HEK293T (cell line): ENCODE measurements at regions not wholly inside any gene's neighbourhood (a gene's known extent, or its start where the extent isn't known, plus 50 kb on each side); places are given as distances from the start of the nearest gene placed in this dataset.

Experiments
- CTCF ChIA-PET: fragments of 350-600 bp; formaldehyde crosslinking; extraction: SDS; loops from one replicate; lab custom pipeline; 2021; ENCODE audit warnings: antibody characterized with exemption, inconsistent platforms; lab: Yijun Ruan, JAX
- POLR2A ChIA-PET: fragments of 350-600 bp; formaldehyde crosslinking; extraction: SDS; loops from one replicate; lab custom pipeline; 2020; ENCODE audit warnings: antibody characterized with exemption, inconsistent platforms; lab: Yijun Ruan, JAX
- DNase-seq: peaks from one replicate; pipeline ENCODE4 v3.0.0; 2012; ENCODE audit warnings: mixed read lengths; ENCODE audit errors: extremely low spot score
- ARNT ChIP-seq: fragments of 450-650 bp; IDR thresholded peaks from 2 replicates; pipeline ENCODE4 v1.6.1; 2017; ENCODE audit warnings: mild to moderate bottlenecking
- BHLHE40 ChIP-seq: fragments of 450-650 bp; IDR thresholded peaks from 2 replicates; pipeline ENCODE4 v1.6.1; 2016; ENCODE audit warnings: mild to moderate bottlenecking, moderate library complexity, borderline replicate concordance
- CTBP1 ChIP-seq: fragments of 450-650 bp; IDR thresholded peaks from 2 replicates; pipeline ENCODE4 v1.6.1; 2016; ENCODE audit warnings: borderline replicate concordance
- ELF4 ChIP-seq: fragments of 450-650 bp; IDR thresholded peaks from 2 replicates; pipeline ENCODE4 v1.6.1; 2017; ENCODE audit warnings: antibody characterized with exemption
- FOXA1 ChIP-seq: fragments of 450-650 bp; IDR thresholded peaks from 2 replicates; pipeline ENCODE4 v1.6.1; 2016; ENCODE audit warnings: mild to moderate bottlenecking
- FOXK2 ChIP-seq: fragments of 450-650 bp; IDR thresholded peaks from 2 replicates; pipeline ENCODE4 v1.6.1; 2016; ENCODE audit warnings: mild to moderate bottlenecking
- FOXM1 ChIP-seq: fragments of 450-650 bp; IDR thresholded peaks from 2 replicates; pipeline ENCODE4 v1.6.1; 2017; ENCODE audit warnings: mild to moderate bottlenecking, borderline replicate concordance
- HDGF ChIP-seq: fragments of 450-650 bp; IDR thresholded peaks from 2 replicates; pipeline ENCODE4 v1.6.1; 2017; ENCODE audit warnings: antibody characterized with exemption, borderline replicate concordance
- L3MBTL2 ChIP-seq: fragments of 450-650 bp; conservative IDR thresholded peaks from 2 replicates; pipeline ENCODE4 v1.6.1; 2016; ENCODE audit warnings: mild to moderate bottlenecking
- LEF1 ChIP-seq: fragments of 450-650 bp; IDR thresholded peaks from 2 replicates; pipeline ENCODE4 v1.6.1; 2017; ENCODE audit warnings: mild to moderate bottlenecking, borderline replicate concordance
- NFRKB ChIP-seq: fragments of 450-650 bp; IDR thresholded peaks from 2 replicates; pipeline ENCODE4 v1.6.1; 2016; ENCODE audit warnings: mild to moderate bottlenecking, moderate library complexity
- PKNOX1 ChIP-seq: fragments of 450-650 bp; IDR thresholded peaks from 2 replicates; pipeline ENCODE4 v1.6.1; 2016
- SP1 ChIP-seq: fragments of 450-650 bp; IDR thresholded peaks from 2 replicates; pipeline ENCODE4 v1.6.1; 2017
- SUZ12 ChIP-seq: fragments of 450-650 bp; IDR thresholded peaks from 2 replicates; pipeline ENCODE4 v1.6.1; 2016; ENCODE audit warnings: mild to moderate bottlenecking
- TARDBP ChIP-seq: fragments of 450-650 bp; IDR thresholded peaks from 2 replicates; pipeline ENCODE4 v1.6.1; 2016
- ZNF384 ChIP-seq: fragments of 450-650 bp; IDR thresholded peaks from 2 replicates; pipeline ENCODE4 v1.6.1; 2016

GRCh38 chr9:3018071-3018470 lies 174.2 kb upstream of the PUM3 start:
- TF ChIP-seq SUZ12 (no peak), BHLHE40 (no peak), NFRKB (no peak), ZNF384 (no peak), TARDBP (no peak), ELF4 (no peak), L3MBTL2 (no peak), SP1 (no peak), PKNOX1 (no peak), FOXM1 (no peak), CTBP1 (no peak), HDGF (no peak), LEF1 (no peak)
- ChIA-PET POLR2A (no interaction called here), CTCF (no interaction called here)
- no peak for DNase-seq

- no peak for DNase-seq
- no peak for TF ChIP-seq SP1
- no peak for TF ChIP-seq PKNOX1
- TF ChIP-seq BHLHE40 = no peak
- TF ChIP-seq SUZ12 = no peak
- TF ChIP-seq FOXM1 = no peak
- no peak for TF ChIP-seq NFRKB
- POLR2A ChIA-PET = no interaction called here
- CTCF ChIA-PET = no interaction called here
Measured at GRCh38 chr9:3014178-3014577, 170.3 kb upstream of the PUM3 start.

GRCh38 chr9:3012842-3013241 lies 168.9 kb upstream of the PUM3 start:
- TF ChIP-seq FOXK2 (no peak), L3MBTL2 (no peak), TARDBP (no peak), SUZ12 (no peak), SP1 (no peak), BHLHE40 (no peak), FOXM1 (no peak), CTBP1 (no peak), PKNOX1 (no peak), HDGF (no peak), LEF1 (no peak)
- CTCF ChIA-PET = no interaction called here
- DNase-seq = no peak
- POLR2A ChIA-PET = no interaction called here

GRCh38 chr9:3012245-3012644 lies 168.3 kb upstream of the PUM3 start:
- POLR2A ChIA-PET = no interaction called here
- CTCF ChIA-PET = no interaction called here
- DNase-seq = no peak
- TF ChIP-seq ELF4 = no peak
- no peak for TF ChIP-seq FOXM1
- TF ChIP-seq SUZ12 = no peak
- TF ChIP-seq FOXK2 = no peak
- TF ChIP-seq HDGF = no peak
- TF ChIP-seq ZNF384 = no peak
- TF ChIP-seq L3MBTL2 = no peak
- no peak for TF ChIP-seq LEF1
- no peak for TF ChIP-seq TARDBP
- no peak for TF ChIP-seq FOXA1
- TF ChIP-seq ARNT = no peak
- no peak for TF ChIP-seq BHLHE40
- TF ChIP-seq PKNOX1 = no peak
- no peak for TF ChIP-seq SP1
- TF ChIP-seq CTBP1 = no peak
- TF ChIP-seq NFRKB = no peak

GRCh38 chr9:3008091-3008490 lies 164.2 kb upstream of the PUM3 start:
- no peak for DNase-seq
- CTCF ChIA-PET = no interaction called here
- TF ChIP-seq NFRKB (no peak), ARNT (no peak), SUZ12 (no peak), FOXM1 (no peak), CTBP1 (no peak), L3MBTL2 (no peak), PKNOX1 (no peak), BHLHE40 (no peak), TARDBP (no peak), SP1 (no peak)
- POLR2A ChIA-PET = no interaction called here

- TF ChIP-seq HDGF = no peak
- TF ChIP-seq TARDBP = no peak
- TF ChIP-seq NFRKB = no peak
- TF ChIP-seq PKNOX1 = no peak
- TF ChIP-seq SP1 = no peak
- TF ChIP-seq ELF4 = no peak
- no peak for TF ChIP-seq CTBP1
- no peak for TF ChIP-seq FOXA1
- no peak for TF ChIP-seq ARNT
- TF ChIP-seq LEF1 = no peak
- TF ChIP-seq ZNF384 = no peak
- no peak for TF ChIP-seq L3MBTL2
- no peak for TF ChIP-seq FOXM1
- TF ChIP-seq SUZ12 = no peak
- no peak for TF ChIP-seq FOXK2
- TF ChIP-seq BHLHE40 = no peak
- ChIA-PET POLR2A (no interaction called here), CTCF (no interaction called here)
- no peak for DNase-seq
Measured at GRCh38 chr9:3007326-3007725, 163.4 kb upstream of the PUM3 start.
